C4-2B (cell line): ENCODE measurements at regions not wholly inside any gene's neighbourhood (a gene's known extent, or its start where the extent isn't known, plus 50 kb on each side); places are given as distances from the start of the nearest gene placed in this dataset.

ENCODE experiments used
- CTCF ChIP-seq: fragments of 450-650 bp; conservative IDR thresholded peaks from 2 replicates; pipeline ENCODE4 v1.5.1; 2017; ENCODE audit warnings: mild to moderate bottlenecking
- ZFX ChIP-seq: fragments of 450-650 bp; IDR thresholded peaks from 2 replicates; pipeline ENCODE4 v1.6.1; 2017

- no peak for TF ChIP-seq CTCF
- no peak for TF ChIP-seq ZFX
These were observed 2212.0 kb downstream of the PCDH7 start for GRCh38 chr4:32932156-32932555.
